Gastroesophageal sphincter (tissue), 3 donors: ENCODE measurements at regions not wholly inside any gene's neighbourhood (a gene's known extent, or its start where the extent isn't known, plus 50 kb on each side); places are given as distances from the start of the nearest gene placed in this dataset.

ENCODE experiments used
- POLR2A ChIP-seq, 2 donors: fragments of 450-650 bp; IDR thresholded peaks; one replicate each; pipeline ENCODE4 v1.6.1; 2017; ENCODE audit warnings: antibody characterized with exemption in 2 of 2, mild to moderate bottlenecking in 2 of 2, moderate library complexity in 1 of 2
- TF ChIP-seq, protein P1 (sequence below), 4 experiments: fragments of 200-600 bp in 2 of 4; fragments of 450-650 bp in 2 of 4; sonication (generic) in 1 of 4; IDR thresholded peaks; one replicate each; pipeline ENCODE4 v1.5.1; 2017 to 2019; ENCODE audit warnings: antibody characterized with exemption in 4 of 4, mild to moderate bottlenecking in 2 of 4, moderate library complexity in 2 of 4

DNA sequence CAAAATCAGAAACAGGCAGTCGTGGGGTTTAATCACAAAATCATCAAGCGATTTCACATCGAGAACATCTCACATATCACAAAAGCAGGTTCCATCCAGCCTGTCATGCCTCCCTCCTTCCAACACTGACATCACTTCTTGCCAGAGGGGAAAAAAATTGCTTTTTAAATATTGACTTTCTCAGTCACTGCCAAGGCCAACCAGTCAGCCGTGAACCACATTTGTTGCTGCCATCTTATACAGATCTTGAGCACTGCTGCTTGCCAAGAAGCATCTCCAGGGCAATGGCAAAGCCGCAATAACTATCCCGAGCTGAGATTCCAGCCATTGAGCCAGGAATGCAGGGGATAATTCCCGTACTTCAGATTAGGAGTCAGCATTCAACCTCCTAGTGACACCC is 174.6 kb downstream of the ANXA2 start:
- TF ChIP-seq, protein P1, sequence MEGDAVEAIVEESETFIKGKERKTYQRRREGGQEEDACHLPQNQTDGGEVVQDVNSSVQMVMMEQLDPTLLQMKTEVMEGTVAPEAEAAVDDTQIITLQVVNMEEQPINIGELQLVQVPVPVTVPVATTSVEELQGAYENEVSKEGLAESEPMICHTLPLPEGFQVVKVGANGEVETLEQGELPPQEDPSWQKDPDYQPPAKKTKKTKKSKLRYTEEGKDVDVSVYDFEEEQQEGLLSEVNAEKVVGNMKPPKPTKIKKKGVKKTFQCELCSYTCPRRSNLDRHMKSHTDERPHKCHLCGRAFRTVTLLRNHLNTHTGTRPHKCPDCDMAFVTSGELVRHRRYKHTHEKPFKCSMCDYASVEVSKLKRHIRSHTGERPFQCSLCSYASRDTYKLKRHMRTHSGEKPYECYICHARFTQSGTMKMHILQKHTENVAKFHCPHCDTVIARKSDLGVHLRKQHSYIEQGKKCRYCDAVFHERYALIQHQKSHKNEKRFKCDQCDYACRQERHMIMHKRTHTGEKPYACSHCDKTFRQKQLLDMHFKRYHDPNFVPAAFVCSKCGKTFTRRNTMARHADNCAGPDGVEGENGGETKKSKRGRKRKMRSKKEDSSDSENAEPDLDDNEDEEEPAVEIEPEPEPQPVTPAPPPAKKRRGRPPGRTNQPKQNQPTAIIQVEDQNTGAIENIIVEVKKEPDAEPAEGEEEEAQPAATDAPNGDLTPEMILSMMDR (IDR thresholded peaks at IDR 0.05): no peak
- TF ChIP-seq POLR2A (IDR thresholded peaks at IDR 0.05): no peak
